ENCODE measurements at regions not wholly inside any gene's neighbourhood (a gene's known extent, or its start where the extent isn't known, plus 50 kb on each side); places are given as distances from the start of the nearest gene placed in this dataset.

GRCh38 chr3:65149877-65150276 lies 462.1 kb upstream of the ADAMTS9 start:
- no peak for TF ChIP-seq CTCF (IDR thresholded peaks at IDR 0.05)
- no peak for TF ChIP-seq EP300 (IDR thresholded peaks at IDR 0.05)
- no peak for TF ChIP-seq POLR2A (IDR thresholded peaks at IDR 0.05)

All from ovary (tissue), 3 donors.